ENCODE measurements at regions not wholly inside any gene's neighbourhood (a gene's known extent, or its start where the extent isn't known, plus 50 kb on each side); places are given as distances from the start of the nearest gene placed in this dataset.

DNA sequence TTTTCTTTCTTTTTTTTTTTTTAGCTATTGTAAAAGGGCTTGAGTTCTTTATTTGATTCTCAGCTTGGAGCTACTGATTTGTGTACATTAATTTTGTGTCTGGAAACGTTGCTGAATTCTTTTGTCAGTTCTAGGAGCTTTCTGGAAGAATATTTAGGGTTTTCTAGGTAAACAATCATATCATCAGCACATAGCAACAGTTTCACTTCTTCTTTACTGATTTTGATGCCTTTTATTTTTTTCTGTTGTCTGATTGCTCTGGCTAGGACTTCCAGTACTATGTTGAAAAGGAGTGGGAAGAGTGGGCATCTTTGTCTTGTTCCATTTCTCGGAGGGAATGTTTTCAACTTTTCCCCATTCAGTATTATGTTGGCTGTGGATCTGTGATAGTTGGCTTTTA is 292.2 kb downstream of the GABRG1 start:
- TF ChIP-seq, protein P1, sequence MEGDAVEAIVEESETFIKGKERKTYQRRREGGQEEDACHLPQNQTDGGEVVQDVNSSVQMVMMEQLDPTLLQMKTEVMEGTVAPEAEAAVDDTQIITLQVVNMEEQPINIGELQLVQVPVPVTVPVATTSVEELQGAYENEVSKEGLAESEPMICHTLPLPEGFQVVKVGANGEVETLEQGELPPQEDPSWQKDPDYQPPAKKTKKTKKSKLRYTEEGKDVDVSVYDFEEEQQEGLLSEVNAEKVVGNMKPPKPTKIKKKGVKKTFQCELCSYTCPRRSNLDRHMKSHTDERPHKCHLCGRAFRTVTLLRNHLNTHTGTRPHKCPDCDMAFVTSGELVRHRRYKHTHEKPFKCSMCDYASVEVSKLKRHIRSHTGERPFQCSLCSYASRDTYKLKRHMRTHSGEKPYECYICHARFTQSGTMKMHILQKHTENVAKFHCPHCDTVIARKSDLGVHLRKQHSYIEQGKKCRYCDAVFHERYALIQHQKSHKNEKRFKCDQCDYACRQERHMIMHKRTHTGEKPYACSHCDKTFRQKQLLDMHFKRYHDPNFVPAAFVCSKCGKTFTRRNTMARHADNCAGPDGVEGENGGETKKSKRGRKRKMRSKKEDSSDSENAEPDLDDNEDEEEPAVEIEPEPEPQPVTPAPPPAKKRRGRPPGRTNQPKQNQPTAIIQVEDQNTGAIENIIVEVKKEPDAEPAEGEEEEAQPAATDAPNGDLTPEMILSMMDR (IDR thresholded peaks at IDR 0.05): no peak
- ATAC-seq (ENCODE audit: low FRiP score) (no peak), DNase-seq (ENCODE audit: low spot score) (no peak)

DNA sequence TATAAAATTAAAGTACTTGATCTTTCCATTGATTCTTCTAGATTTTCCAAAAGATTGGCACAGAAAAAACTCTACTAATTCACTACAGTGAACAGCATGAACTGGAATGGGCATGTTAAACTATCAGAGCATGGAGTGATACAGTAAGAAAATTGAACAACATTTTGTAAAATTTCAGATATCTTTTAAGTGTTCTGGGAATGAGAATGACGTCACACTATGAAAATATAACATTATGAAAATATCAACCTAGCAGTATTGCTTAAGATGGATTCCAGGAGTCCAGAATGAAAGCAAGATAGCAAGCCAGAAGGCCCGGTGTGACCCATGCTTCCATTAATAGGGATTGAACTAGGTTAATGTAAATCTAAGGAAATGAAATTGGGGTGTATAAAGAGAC is 319.9 kb downstream of the GABRG1 start:
- TF ChIP-seq, protein P1 (IDR thresholded peaks at IDR 0.05): no peak
- no peak for ATAC-seq (ENCODE audit: low FRiP score)
- no peak for DNase-seq (ENCODE audit: low spot score)

DNA sequence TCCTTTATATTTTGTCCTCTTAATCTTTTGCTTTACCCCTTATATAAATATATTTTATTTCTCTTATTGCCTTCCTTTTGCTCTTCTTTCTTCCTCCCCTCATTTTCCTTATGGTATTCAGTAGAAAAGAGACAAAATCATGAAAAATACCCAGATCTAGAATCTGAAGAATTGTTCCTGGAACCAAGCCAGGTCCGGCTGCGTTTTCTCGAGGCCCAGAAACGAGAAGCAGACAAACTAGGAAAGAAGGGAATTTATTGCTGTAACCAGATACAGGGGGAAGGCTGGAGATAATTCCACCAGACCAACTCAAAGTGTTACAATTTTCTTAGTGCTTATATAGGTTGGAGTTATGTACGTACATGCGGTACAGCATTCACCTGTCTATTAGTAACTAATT is 328.7 kb downstream of the GABRG1 start:
- ATAC-seq (ENCODE audit: low FRiP score) (no peak), DNase-seq (ENCODE audit: low spot score) (no peak)
- TF ChIP-seq, protein P1 (IDR thresholded peaks at IDR 0.05): no peak

DNA sequence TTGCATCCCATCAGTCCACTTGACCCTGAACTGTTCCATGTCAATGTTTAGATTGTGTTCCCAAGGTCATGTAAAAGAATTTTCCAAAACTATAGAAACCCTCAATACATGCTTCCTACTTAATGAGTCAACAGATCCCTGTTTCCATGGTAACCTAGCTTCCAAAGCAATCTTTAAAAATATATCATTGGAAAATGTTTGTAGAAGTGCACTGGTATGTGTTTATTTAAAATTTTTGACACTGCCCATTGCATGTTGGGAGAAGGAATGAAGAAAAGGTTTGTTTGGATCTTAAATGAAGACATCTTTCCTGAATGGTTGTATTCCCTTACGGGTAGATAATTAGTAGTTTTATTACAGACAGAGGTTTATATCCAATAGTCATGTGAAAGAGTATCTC is 345.3 kb downstream of the GABRG1 start:
- ATAC-seq (ENCODE audit: low FRiP score) (no peak), DNase-seq (ENCODE audit: low spot score) (no peak)
- TF ChIP-seq, protein P1 (IDR thresholded peaks at IDR 0.05): no peak

DNA sequence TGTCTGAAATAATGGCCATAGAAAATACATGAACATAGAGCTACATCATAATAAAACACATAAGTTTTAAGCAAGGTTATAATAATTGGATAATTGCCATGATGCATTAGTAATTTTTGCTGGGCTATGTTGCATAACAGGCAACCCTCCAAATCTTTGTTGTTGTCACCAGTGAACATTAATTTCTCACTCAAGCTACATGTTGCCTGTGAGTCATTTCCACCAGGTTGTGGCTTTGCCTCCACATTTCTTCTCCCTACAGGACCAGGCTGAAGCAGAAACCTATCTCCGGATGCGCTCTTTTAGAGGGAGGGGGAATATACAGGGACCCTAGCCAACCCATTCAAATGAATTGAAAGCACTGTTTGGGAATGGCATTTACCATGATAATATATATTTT is 347.7 kb downstream of the GABRG1 start:
- no peak for DNase-seq (ENCODE audit: low spot score)
- ATAC-seq (ENCODE audit: low FRiP score): no peak
- TF ChIP-seq, protein P1 (IDR thresholded peaks at IDR 0.05): no peak

DNA sequence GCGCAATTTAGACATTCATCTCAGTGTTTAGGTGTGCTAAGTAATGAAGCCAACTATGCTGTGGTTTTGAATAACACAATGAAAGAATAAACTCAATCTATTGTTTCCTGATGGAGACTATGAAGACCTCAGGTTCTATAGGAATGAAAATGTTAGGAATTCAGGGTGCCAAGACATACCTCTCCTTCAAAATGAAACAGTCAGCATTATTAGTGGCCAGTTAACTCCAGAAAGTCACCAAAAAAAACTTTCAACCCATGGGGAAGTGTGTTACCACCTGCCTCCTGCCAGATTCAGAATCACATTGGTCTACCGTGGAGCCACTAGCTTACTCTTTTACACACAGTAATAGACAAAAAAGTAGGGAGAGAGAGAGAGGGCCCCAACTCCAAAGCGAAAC is 352.9 kb downstream of the GABRG1 start:
- no peak for ATAC-seq (ENCODE audit: low FRiP score)
- DNase-seq (ENCODE audit: low spot score): no peak
- TF ChIP-seq, protein P1 (IDR thresholded peaks at IDR 0.05): no peak

DNA sequence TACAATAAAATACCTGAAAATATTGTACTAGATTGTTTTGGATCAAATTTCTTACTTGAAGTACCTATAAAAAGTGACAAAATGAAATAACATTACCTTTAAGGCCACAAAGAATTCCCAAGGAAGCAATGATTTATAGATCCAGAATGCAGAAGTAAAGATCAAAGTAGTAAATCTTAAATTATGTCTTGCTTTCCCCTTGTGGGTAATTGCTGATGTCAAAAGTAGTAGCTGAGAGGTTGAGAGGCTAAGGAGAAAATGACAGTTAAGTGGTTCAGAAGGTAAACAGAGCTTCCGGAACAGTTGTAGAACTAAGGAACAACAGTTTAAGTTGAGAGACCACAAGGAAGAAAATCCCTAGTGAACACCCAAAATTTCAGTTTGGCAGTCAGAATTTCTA is 358.3 kb downstream of the GABRG1 start:
- TF ChIP-seq, protein P1 (IDR thresholded peaks at IDR 0.05): no peak
- DNase-seq (ENCODE audit: low spot score) (no peak), ATAC-seq (ENCODE audit: low FRiP score) (no peak)
